Lung (tissue), 11 donors: ENCODE measurements at regions not wholly inside any gene's neighbourhood (a gene's known extent, or its start where the extent isn't known, plus 50 kb on each side); places are given as distances from the start of the nearest gene placed in this dataset.
A peak's percentile ranks its signal among the peaks of the same experiment; 100 is the strongest.

ENCODE experiments used
- ATAC-seq: fragments of 200-7000 bp; cut with Tn5 transposase; one replicate; pipeline ENCODE4 v1.9.1; 2020; ENCODE audit warnings: moderate number of reproducible peaks; ENCODE audit not compliant: insufficient read depth, low FRiP score
- DNase-seq, 3 donors: peaks; one replicate each; pipeline ENCODE4 v3.0.0-alpha.2; 2013 to 2017
- H3K27ac ChIP-seq, 2 donors: one replicate each; pipeline ENCODE4 v1.5.1; 2013; ENCODE audit warnings: mild to moderate bottlenecking in 2 of 2, moderate library complexity in 2 of 2, control low read depth in 1 of 2, inconsistent platforms in 1 of 2, low read depth in 1 of 2, low read length in 1 of 2
- H3K27me3 ChIP-seq, 3 donors: one replicate each; pipeline ENCODE4 v1.5.1; 2013; ENCODE audit warnings: low read length in 2 of 3; ENCODE audit not compliant: control insufficient read depth in 3 of 3, insufficient read depth in 3 of 3
- H3K36me3 ChIP-seq, 4 donors: one replicate each; pipeline ENCODE4 v1.5.1; 2013; ENCODE audit warnings: low read length in 4 of 4, mild to moderate bottlenecking in 1 of 4, moderate library complexity in 1 of 4; ENCODE audit not compliant: control insufficient read depth in 4 of 4, insufficient read depth in 4 of 4
- H3K4me1 ChIP-seq, 5 donors: one replicate each; pipeline ENCODE4 v1.5.1; 2013; ENCODE audit warnings: low read length in 5 of 5, mild to moderate bottlenecking in 2 of 5, moderate library complexity in 1 of 5; ENCODE audit not compliant: control insufficient read depth in 5 of 5, insufficient read depth in 5 of 5
- H3K4me3 ChIP-seq: one replicate; pipeline ENCODE4 v1.5.1; 2013; ENCODE audit warnings: mild to moderate bottlenecking, control low read depth, moderate library complexity
- H3K9ac ChIP-seq, 2 donors: one replicate each; pipeline ENCODE4 v1.5.1; 2013; ENCODE audit warnings: low read length in 2 of 2, control low read depth in 1 of 2; ENCODE audit not compliant: insufficient read depth in 1 of 2
- H3K9me3 ChIP-seq, 4 donors: one replicate each; pipeline ENCODE4 v1.5.1; 2013; ENCODE audit warnings: low read length in 3 of 4, mild to moderate bottlenecking in 1 of 4, moderate library complexity in 1 of 4; ENCODE audit not compliant: control insufficient read depth in 4 of 4, insufficient read depth in 3 of 4
- CTCF ChIP-seq: IDR thresholded peaks from 2 replicates; pipeline ENCODE4 v1.5.1; 2012; ENCODE audit warnings: mild to moderate bottlenecking; ENCODE audit errors: control extremely low read depth, extremely low read depth
- WGBS, 2 donors: extraction: QIAGEN DNeasy Blood & Tissue Kit; methylation state at CpG; one replicate each; pipeline ENCODE4 v1.1.7; 2013; 5-methylcytosine and 5-hydroxymethylcytosine counted together
- donor health status: control.
- donor health status: control.
- donor health status: Bipolar disorder and iron deficiency.
- donor health status: healthy.
- donor health status: DM: yes; HTN: yes; CAD: no.

- Histone ChIP-seq H3K4me3 (no peak overlapping the region), H3K4me1 (peaks cover 0 to 8% (median 1%) of the 10 kb centered on the region in 5 donors), H3K36me3 (no peaks in the 10 kb centered on the region), H3K9ac (no peak overlapping the region), H3K27me3 (no peaks in the 10 kb centered on the region), H3K27ac (no peak overlapping the region), H3K9me3 (no peaks in the 10 kb centered on the region)
- ATAC-seq (no peak), DNase-seq (peak in 2 of 3 donors; percentile 55 to 73)
- no peak for TF ChIP-seq CTCF
- WGBS, 2 donors = 52 to 83% methylated on average over 2 of the region's 2 CpGs
Observed at GRCh38 chr6:16956361-16956760, 145.5 kb upstream of the STMND1 start.

- WGBS, 2 donors = 64 to 70% methylated on average over 5 of the region's 5 CpGs
Observed at GRCh38 chr6:16955899-16956298, 146.0 kb upstream of the STMND1 start.

GRCh38 chr6:16953905-16954304, 147.9 kb upstream of the STMND1 start:
- H3K9me3 ChIP-seq = no peaks in the 10 kb centered on the region

More at GRCh38 chr6:16955899-16956298, 146.0 kb upstream of the STMND1 start:
- Histone ChIP-seq H3K27me3 (no peaks in the 10 kb centered on the region), H3K9ac (no peak overlapping the region), H3K4me3 (no peak overlapping the region), H3K36me3 (no peaks in the 10 kb centered on the region), H3K27ac (no peak overlapping the region), H3K4me1 (peaks cover 0 to 8% (median 0%) of the 10 kb centered on the region in 5 donors), H3K9me3 (no peaks in the 10 kb centered on the region)
- TF ChIP-seq CTCF = no peak
- DNase-seq (no peak), ATAC-seq (no peak)

More at GRCh38 chr6:16953905-16954304, 147.9 kb upstream of the STMND1 start:
- TF ChIP-seq CTCF = no peak
- ATAC-seq (no peak), DNase-seq (no peak)
- no peak overlapping the region for H3K4me3 ChIP-seq
- no peaks in the 10 kb centered on the region for H3K27me3 ChIP-seq
- WGBS, 2 donors = 86 to 96% methylated on average over 2 of the region's 2 CpGs
- no peak overlapping the region for H3K27ac ChIP-seq
- peaks cover 0 to 10% (median 3%) of the 10 kb centered on the region in 5 donors for H3K4me1 ChIP-seq
- H3K36me3 ChIP-seq = no peaks in the 10 kb centered on the region
- H3K9ac ChIP-seq = no peak overlapping the region
